Keratinocyte (primary cell): ENCODE measurements at regions not wholly inside any gene's neighbourhood (a gene's known extent, or its start where the extent isn't known, plus 50 kb on each side); places are given as distances from the start of the nearest gene placed in this dataset.

Experiments used
- DNase-seq: peaks from one replicate; pipeline ENCODE4 v3.0.0-alpha.2; 2011; ENCODE audit warnings: low read depth, missing footprints, low spot score
- FAIRE-seq: peaks from 2 replicates; lab custom pipeline; 2011; peaks lifted over from hg19 to GRCh38; lab: Jason Lieb, UNC
- H2AFZ ChIP-seq: 2 replicates; pipeline ENCODE4 v1.6.0; 2012; ENCODE audit warnings: low read length, control low read depth, inconsistent platforms; ENCODE audit not compliant: control insufficient read depth
- H3K27ac ChIP-seq: 2 replicates; pipeline ENCODE4 v1.5.1; 2011; ENCODE audit warnings: low read length; ENCODE audit not compliant: control insufficient read depth, insufficient read depth
- H3K27me3 ChIP-seq: 3 replicates; pipeline ENCODE4 v1.6.0; 2011; ENCODE audit warnings: low read length; ENCODE audit not compliant: control insufficient read depth, insufficient read depth; ENCODE audit errors: extremely low read depth
- H3K36me3 ChIP-seq, 2 experiments: 2 replicates in 1 of 2; 3 replicates in 1 of 2; pipeline ENCODE4 v1.5.1; 2011; ENCODE audit warnings: low read length in 2 of 2, mild to moderate bottlenecking in 1 of 2; ENCODE audit not compliant: control insufficient read depth in 2 of 2, insufficient read depth in 2 of 2; ENCODE audit errors: extremely low read depth in 1 of 2
- H3K4me1 ChIP-seq: 3 replicates; pipeline ENCODE4 v1.5.1; 2011; ENCODE audit warnings: low read length; ENCODE audit not compliant: control insufficient read depth, insufficient read depth; ENCODE audit errors: extremely low read depth
- H3K4me2 ChIP-seq: 3 replicates; pipeline ENCODE4 v1.6.0; 2011; ENCODE audit warnings: low read depth, low read length; ENCODE audit not compliant: control insufficient read depth, insufficient read depth; ENCODE audit errors: extremely low read depth
- H3K4me3 ChIP-seq, 3 experiments: fragments of 200-600 bp in 1 of 3; sonication (generic) in 1 of 3; 2 replicates in 2 of 3; 3 replicates in 1 of 3; pipeline ENCODE4 v1.5.1; 2011 to 2016; ENCODE audit warnings: low read length in 3 of 3, mild to moderate bottlenecking in 3 of 3, control low read depth in 2 of 3, inconsistent platforms in 1 of 3, low read depth in 1 of 3, mixed read lengths in 1 of 3, mixed run types in 1 of 3, moderate library complexity in 1 of 3; ENCODE audit not compliant: control insufficient read depth in 2 of 3, insufficient read depth in 2 of 3; ENCODE audit errors: extremely low read depth in 1 of 3
- H3K79me2 ChIP-seq: 2 replicates; pipeline ENCODE4 v1.6.0; 2012; ENCODE audit warnings: low read length; ENCODE audit not compliant: control insufficient read depth, insufficient read depth
- H3K9ac ChIP-seq: 3 replicates; pipeline ENCODE4 v1.6.0; 2011; ENCODE audit warnings: low read length; ENCODE audit not compliant: control insufficient read depth, insufficient read depth; ENCODE audit errors: extremely low read depth
- H3K9me1 ChIP-seq: 3 replicates; pipeline ENCODE4 v1.6.0; 2011; ENCODE audit warnings: low read length; ENCODE audit not compliant: control insufficient read depth, insufficient read depth; ENCODE audit errors: extremely low read depth
- H3K9me3 ChIP-seq: 2 replicates; pipeline ENCODE4 v1.5.1; 2012; ENCODE audit warnings: low read depth, low read length; ENCODE audit not compliant: control insufficient read depth
- H4K20me1 ChIP-seq: 3 replicates; pipeline ENCODE4 v1.6.0; 2011; ENCODE audit warnings: low read length; ENCODE audit not compliant: control insufficient read depth, insufficient read depth; ENCODE audit errors: extremely low read depth
- EZH2 ChIP-seq: IDR thresholded peaks from one replicate; pipeline ENCODE4 v1.6.1; 2012; ENCODE audit warnings: inconsistent platforms, mild to moderate bottlenecking, low read length, moderate library complexity
- dilution Hi-C: fragments of 300-500 bp; cut with MboI; formaldehyde crosslinking; loops from one replicate; pipeline ENCODE4 v1.7.0; 2020; ENCODE audit warnings: low sequenced_read_pairs; ENCODE audit not compliant: extremely low pct_ligation_motif_present
- TF ChIP-seq, protein P1 (sequence below), 3 experiments: IDR thresholded peaks in 1 of 3; conservative IDR thresholded peaks in 1 of 3; optimal IDR thresholded peaks in 1 of 3; 2 replicates in 2 of 3; 3 replicates in 1 of 3; pipeline versions ENCODE3 to v1.5.1; 2011; ENCODE audit warnings: low read length in 3 of 3, mild to moderate bottlenecking in 3 of 3, moderate library complexity in 2 of 3, control low read depth in 1 of 3, inconsistent platforms in 1 of 3; ENCODE audit not compliant: insufficient read depth in 2 of 3; ENCODE audit errors: extremely low read depth in 1 of 3

DNA sequence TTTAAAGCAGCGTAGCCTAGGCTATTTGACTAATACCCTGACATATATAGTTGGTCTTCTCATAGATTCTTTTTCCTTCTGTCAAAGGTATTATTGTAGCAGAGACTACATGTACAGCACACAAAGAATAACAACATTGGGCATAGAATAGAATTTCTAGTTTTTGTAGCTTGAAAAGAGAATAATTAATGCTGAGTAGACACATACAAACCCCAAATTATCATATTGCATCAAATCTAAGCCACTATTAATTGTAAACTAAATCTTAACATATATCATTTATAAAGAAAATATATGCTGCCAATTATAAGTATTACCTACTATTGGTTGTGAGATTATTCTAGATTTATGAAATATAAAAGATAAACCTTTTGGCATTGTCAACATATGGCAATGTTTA lies 574.5 kb downstream of the SLCO4C1 start:
- Histone ChIP-seq H2AFZ (no peak overlapping the region), H4K20me1 (no peaks in the 10 kb centered on the region), H3K9me3 (no peaks in the 10 kb centered on the region), H3K4me2 (no peak overlapping the region), H3K4me3 (no peak overlapping the region), H3K36me3 (no peaks in the 10 kb centered on the region), H3K27ac (no peak overlapping the region), H3K27me3 (no peaks in the 10 kb centered on the region), H3K79me2 (no peaks in the 10 kb centered on the region), H3K9ac (no peak overlapping the region), H3K9me1 (no peaks in the 10 kb centered on the region), H3K4me1 (no peaks in the 10 kb centered on the region)
- dilution Hi-C loops, result no loop called here
- DNase-seq, result no peak
- TF ChIP-seq, protein P1, sequence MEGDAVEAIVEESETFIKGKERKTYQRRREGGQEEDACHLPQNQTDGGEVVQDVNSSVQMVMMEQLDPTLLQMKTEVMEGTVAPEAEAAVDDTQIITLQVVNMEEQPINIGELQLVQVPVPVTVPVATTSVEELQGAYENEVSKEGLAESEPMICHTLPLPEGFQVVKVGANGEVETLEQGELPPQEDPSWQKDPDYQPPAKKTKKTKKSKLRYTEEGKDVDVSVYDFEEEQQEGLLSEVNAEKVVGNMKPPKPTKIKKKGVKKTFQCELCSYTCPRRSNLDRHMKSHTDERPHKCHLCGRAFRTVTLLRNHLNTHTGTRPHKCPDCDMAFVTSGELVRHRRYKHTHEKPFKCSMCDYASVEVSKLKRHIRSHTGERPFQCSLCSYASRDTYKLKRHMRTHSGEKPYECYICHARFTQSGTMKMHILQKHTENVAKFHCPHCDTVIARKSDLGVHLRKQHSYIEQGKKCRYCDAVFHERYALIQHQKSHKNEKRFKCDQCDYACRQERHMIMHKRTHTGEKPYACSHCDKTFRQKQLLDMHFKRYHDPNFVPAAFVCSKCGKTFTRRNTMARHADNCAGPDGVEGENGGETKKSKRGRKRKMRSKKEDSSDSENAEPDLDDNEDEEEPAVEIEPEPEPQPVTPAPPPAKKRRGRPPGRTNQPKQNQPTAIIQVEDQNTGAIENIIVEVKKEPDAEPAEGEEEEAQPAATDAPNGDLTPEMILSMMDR (optimal IDR thresholded peaks at IDR 0.05 in 1 of 3, IDR thresholded peaks at IDR 0.05 in 1 of 3, conservative IDR thresholded peaks at IDR 0.05 in 1 of 3; ENCODE audit: extremely low read depth in 1 of 3, insufficient read depth in 2 of 3, low read length in 3 of 3), result no peak
- TF ChIP-seq EZH2, result no peak
- FAIRE-seq, result no peak

DNA sequence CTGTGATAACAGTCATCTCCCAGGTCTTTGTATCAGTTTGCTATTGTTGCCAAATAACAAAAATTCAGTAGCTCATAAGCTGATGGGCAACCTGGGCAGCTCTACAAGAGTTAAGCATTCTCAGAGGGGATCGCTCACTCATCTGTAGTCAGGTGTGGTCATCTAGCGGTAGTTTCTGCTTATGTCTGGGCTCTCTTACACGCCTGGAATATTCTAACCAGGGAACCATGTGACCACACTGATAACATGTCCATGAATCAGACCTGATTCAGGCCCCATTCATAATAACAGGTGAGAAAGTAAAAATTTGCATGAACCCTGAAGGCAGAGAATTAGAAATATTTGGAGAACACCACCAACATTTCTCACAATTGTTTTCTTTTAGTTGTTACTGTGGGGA lies 576.1 kb downstream of the SLCO4C1 start:
- no peak for FAIRE-seq
- H3K36me3 ChIP-seq, result no peaks in the 10 kb centered on the region
- H3K4me1 ChIP-seq, result no peaks in the 10 kb centered on the region

More for the DNA sequence above, 576.1 kb downstream of the SLCO4C1 start:
- H3K79me2 ChIP-seq, result no peaks in the 10 kb centered on the region
- H2AFZ ChIP-seq, result no peak overlapping the region
- no peaks in the 10 kb centered on the region for H4K20me1 ChIP-seq
- no peak overlapping the region for H3K4me2 ChIP-seq
- no peak overlapping the region for H3K9ac ChIP-seq
- DNase-seq, result no peak
- no peak overlapping the region for H3K4me3 ChIP-seq
- H3K27me3 ChIP-seq, result no peaks in the 10 kb centered on the region
- no peak overlapping the region for H3K27ac ChIP-seq
- no peak for TF ChIP-seq EZH2
- TF ChIP-seq, protein P1 (optimal IDR thresholded peaks at IDR 0.05 in 1 of 3, IDR thresholded peaks at IDR 0.05 in 1 of 3, conservative IDR thresholded peaks at IDR 0.05 in 1 of 3; ENCODE audit: extremely low read depth in 1 of 3, insufficient read depth in 2 of 3, low read length in 3 of 3), result no peak
- no peaks in the 10 kb centered on the region for H3K9me1 ChIP-seq
- dilution Hi-C loops, result no loop called here
- H3K9me3 ChIP-seq, result no peaks in the 10 kb centered on the region
